ENCODE measurements at regions not wholly inside any gene's neighbourhood (a gene's known extent, or its start where the extent isn't known, plus 50 kb on each side); places are given as distances from the start of the nearest gene placed in this dataset.

- no peak for TF ChIP-seq ZNF142 (CRISPR knock-in tag; IDR thresholded peaks at IDR 0.05)
- TF ChIP-seq NKX3-1 (CRISPR knock-in tag; IDR thresholded peaks at IDR 0.05): no peak
- TF ChIP-seq REPIN1 (CRISPR knock-in tag; IDR thresholded peaks at IDR 0.05; ENCODE audit: borderline replicate concordance, low read depth): no peak
- no peak for TF ChIP-seq ZNF33A (CRISPR knock-in tag; IDR thresholded peaks at IDR 0.05; ENCODE audit: borderline replicate concordance)
- TF ChIP-seq ARNT (IDR thresholded peaks at IDR 0.05): no peak
- TF ChIP-seq ZNF496 (CRISPR knock-in tag; IDR thresholded peaks at IDR 0.05; ENCODE audit: insufficient replicate concordance): no peak
- no peak for TF ChIP-seq ZNF33B (CRISPR knock-in tag; IDR thresholded peaks at IDR 0.05)
- no peak for TF ChIP-seq AGO2 (optimal IDR thresholded peaks at IDR 0.05; ENCODE audit: low read depth, low read length)
- TF ChIP-seq DNMT1 (CRISPR knock-in tag; IDR thresholded peaks at IDR 0.05): no peak
- no peak for TF ChIP-seq KAT8 (CRISPR knock-in tag; IDR thresholded peaks at IDR 0.05)
Measured at GRCh38 chr7:20079080-20079479, 138.1 kb downstream of the MACC1 start (continued).

Measured in HepG2 (cell line).